ENCODE measurements at regions not wholly inside any gene's neighbourhood (a gene's known extent, or its start where the extent isn't known, plus 50 kb on each side); places are given as distances from the start of the nearest gene placed in this dataset.

DNA sequence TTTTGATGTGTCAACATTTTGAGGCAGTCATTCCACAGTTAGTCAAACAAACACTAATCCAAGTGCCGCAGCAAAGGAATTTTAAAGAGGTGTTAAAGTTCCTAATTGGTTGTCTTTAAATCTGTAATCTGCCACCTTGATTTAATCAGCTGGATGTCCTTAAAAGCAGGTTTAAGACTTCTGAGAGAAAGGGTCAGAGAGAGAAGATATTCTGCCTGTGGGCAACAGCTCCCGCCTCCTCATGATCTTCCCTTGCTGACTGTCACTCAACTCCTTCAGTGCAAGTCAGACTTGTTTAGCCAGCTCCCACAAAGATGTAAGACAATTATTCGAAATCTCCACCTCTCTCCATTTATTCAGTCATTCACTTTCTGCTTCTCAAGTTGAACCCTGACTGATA lies 92.6 kb upstream of the MYRIP start:
- TF ChIP-seq POLR2AphosphoS5 (IDR thresholded peaks at IDR 0.05; ENCODE audit: low read depth, low read length): no peak
- no peak for TF ChIP-seq PAX5 (IDR thresholded peaks at IDR 0.05; ENCODE audit: insufficient read depth, low read length, severe bottlenecking)
- TF ChIP-seq POLR2A (IDR thresholded peaks at IDR 0.05; ENCODE audit: low read depth, low read length): no peak
- no peak for TF ChIP-seq TAF1 (IDR thresholded peaks at IDR 0.05; ENCODE audit: low read depth, low read length)
- no peak for TF ChIP-seq SPI1 (IDR thresholded peaks at IDR 0.05; ENCODE audit: low read depth, low read length)
- no peak for TF ChIP-seq POU2F2 (IDR thresholded peaks at IDR 0.05; ENCODE audit: low read depth, low read length)

All from GM12891 (cell line).